Ishikawa (cell line): ENCODE measurements at regions not wholly inside any gene's neighbourhood (a gene's known extent, or its start where the extent isn't known, plus 50 kb on each side); places are given as distances from the start of the nearest gene placed in this dataset.

ENCODE experiments used
- CEBPB ChIP-seq: IDR thresholded peaks from 2 replicates; pipeline ENCODE4 v1.6.1; 2012
- CREB1 ChIP-seq: IDR thresholded peaks from 2 replicates; pipeline ENCODE4 v1.6.1; 2012; ENCODE audit warnings: low read depth
- EGR1 ChIP-seq: IDR thresholded peaks from 2 replicates; pipeline ENCODE4 v1.6.1; 2012
- EP300 ChIP-seq: IDR thresholded peaks from 2 replicates; pipeline ENCODE4 v1.6.1; 2012; ENCODE audit warnings: borderline replicate concordance
- FOXM1 ChIP-seq: IDR thresholded peaks from 2 replicates; pipeline ENCODE4 v1.6.1; 2012; ENCODE audit warnings: low read depth, borderline replicate concordance
- NFIC ChIP-seq: IDR thresholded peaks from 2 replicates; pipeline ENCODE4 v1.6.1; 2012
- RAD21 ChIP-seq: IDR thresholded peaks from 2 replicates; pipeline ENCODE4 v1.6.1; 2012; ENCODE audit warnings: low read depth
- TAF1 ChIP-seq: IDR thresholded peaks from 2 replicates; pipeline ENCODE4 v1.6.1; 2012; ENCODE audit warnings: low read depth, mild to moderate bottlenecking
- TCF12 ChIP-seq: IDR thresholded peaks from 2 replicates; pipeline ENCODE4 v1.6.1; 2012; ENCODE audit warnings: low read depth
- TEAD4 ChIP-seq: IDR thresholded peaks from 2 replicates; pipeline ENCODE4 v1.6.1; 2012
- YY1 ChIP-seq: IDR thresholded peaks from 2 replicates; pipeline ENCODE4 v1.6.1; 2012; ENCODE audit warnings: low read depth
- ZBTB7A ChIP-seq: IDR thresholded peaks from 2 replicates; pipeline ENCODE4 v1.6.1; 2012; ENCODE audit warnings: low read depth
- TF ChIP-seq, protein P1 (sequence below): IDR thresholded peaks from 2 replicates; pipeline ENCODE4 v1.6.1; 2012; ENCODE audit warnings: low read depth, mild to moderate bottlenecking
- TF ChIP-seq, protein P2 (sequence below): IDR thresholded peaks from 2 replicates; pipeline ENCODE4 v1.6.1; 2012
- TF ChIP-seq, protein P3 (sequence below): IDR thresholded peaks from 2 replicates; pipeline ENCODE4 v1.6.1; 2012

DNA sequence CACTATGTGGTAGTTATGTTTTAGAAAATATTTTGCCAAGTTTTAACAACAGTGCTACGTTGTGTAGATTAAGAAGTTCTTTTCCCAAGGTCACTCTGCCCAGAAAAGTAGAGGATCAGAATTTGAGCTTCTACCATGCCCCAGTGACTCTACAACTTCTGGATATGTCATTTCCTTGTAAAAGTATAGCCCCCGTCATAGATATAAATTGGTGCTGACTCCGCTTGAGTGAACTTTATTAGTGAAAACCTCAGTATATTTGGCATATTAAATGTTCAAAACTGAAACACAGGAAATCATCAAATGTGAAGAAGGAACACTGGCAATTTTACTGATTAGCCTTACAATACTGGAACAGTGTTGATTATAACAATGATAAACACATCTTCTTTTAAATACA, 256.7 kb upstream of the UBE2E3 start:
- TF ChIP-seq RAD21 (no peak), EP300 (peak; percentile 82), TCF12 (0 out of 2 replicates have a peak, but pooled peaks have one; percentile 36), TEAD4 (peak; percentile 44; the same call in 1 of the 2 replicates), FOXM1 (peak; percentile 71), YY1 (no peak), NFIC (peak; percentile 64)

DNA sequence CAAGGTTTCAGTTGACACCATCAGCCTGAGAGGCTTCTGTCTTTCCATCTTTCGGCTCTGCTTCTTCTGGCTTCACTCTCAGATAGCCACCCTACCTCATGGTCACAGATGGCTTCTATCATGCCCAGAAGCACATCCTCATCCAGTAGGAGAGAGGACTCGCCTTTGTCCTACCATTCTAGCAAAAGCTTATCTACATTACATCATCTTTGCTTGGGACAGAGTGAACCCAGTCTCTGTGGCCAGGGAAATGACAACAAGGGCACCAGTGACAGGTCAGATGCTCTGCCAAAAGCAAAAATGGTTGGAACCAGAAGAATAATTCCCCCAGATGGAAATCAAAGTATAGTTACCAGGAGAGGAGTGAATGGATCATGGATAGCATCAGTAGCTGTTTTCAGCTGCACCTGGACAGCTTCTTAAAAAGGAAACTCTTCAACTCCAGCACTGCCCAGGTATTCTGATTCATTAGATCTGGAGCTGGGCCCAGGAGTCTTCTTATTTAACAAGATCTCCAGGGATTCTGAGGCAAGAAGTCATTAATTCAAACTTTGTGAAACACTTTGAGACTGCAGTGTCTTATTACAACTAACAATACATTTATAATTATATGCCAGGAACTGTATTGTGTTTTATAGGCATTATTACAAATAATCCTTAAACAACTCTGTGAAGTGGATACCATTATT, 257.7 kb upstream of the UBE2E3 start:
- TF ChIP-seq, protein P1, sequence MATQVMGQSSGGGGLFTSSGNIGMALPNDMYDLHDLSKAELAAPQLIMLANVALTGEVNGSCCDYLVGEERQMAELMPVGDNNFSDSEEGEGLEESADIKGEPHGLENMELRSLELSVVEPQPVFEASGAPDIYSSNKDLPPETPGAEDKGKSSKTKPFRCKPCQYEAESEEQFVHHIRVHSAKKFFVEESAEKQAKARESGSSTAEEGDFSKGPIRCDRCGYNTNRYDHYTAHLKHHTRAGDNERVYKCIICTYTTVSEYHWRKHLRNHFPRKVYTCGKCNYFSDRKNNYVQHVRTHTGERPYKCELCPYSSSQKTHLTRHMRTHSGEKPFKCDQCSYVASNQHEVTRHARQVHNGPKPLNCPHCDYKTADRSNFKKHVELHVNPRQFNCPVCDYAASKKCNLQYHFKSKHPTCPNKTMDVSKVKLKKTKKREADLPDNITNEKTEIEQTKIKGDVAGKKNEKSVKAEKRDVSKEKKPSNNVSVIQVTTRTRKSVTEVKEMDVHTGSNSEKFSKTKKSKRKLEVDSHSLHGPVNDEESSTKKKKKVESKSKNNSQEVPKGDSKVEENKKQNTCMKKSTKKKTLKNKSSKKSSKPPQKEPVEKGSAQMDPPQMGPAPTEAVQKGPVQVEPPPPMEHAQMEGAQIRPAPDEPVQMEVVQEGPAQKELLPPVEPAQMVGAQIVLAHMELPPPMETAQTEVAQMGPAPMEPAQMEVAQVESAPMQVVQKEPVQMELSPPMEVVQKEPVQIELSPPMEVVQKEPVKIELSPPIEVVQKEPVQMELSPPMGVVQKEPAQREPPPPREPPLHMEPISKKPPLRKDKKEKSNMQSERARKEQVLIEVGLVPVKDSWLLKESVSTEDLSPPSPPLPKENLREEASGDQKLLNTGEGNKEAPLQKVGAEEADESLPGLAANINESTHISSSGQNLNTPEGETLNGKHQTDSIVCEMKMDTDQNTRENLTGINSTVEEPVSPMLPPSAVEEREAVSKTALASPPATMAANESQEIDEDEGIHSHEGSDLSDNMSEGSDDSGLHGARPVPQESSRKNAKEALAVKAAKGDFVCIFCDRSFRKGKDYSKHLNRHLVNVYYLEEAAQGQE: no peak
- TF ChIP-seq NFIC: peak; percentile 67
- no peak; the same call in 1 of the 2 replicates for TF ChIP-seq TCF12
- no peak for TF ChIP-seq EGR1
- TF ChIP-seq EP300: peak; percentile 68; the same call in 1 of the 2 replicates
- peak; percentile 61; the same call in 1 of the 2 replicates for TF ChIP-seq CEBPB
- TF ChIP-seq, protein P2, sequence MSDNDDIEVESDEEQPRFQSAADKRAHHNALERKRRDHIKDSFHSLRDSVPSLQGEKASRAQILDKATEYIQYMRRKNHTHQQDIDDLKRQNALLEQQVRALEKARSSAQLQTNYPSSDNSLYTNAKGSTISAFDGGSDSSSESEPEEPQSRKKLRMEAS: no peak
- TF ChIP-seq, protein P3, sequence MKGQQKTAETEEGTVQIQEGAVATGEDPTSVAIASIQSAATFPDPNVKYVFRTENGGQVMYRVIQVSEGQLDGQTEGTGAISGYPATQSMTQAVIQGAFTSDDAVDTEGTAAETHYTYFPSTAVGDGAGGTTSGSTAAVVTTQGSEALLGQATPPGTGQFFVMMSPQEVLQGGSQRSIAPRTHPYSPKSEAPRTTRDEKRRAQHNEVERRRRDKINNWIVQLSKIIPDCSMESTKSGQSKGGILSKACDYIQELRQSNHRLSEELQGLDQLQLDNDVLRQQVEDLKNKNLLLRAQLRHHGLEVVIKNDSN: no peak
- TF ChIP-seq CREB1: no peak
- TF ChIP-seq YY1: no peak
- 0 out of 2 replicates have a peak, but pooled peaks have one; percentile 7 for TF ChIP-seq TEAD4
- no peak for TF ChIP-seq ZBTB7A
- TF ChIP-seq FOXM1: peak; percentile 68; the same call in 1 of the 2 replicates
- TF ChIP-seq RAD21: no peak
- no peak for TF ChIP-seq TAF1

DNA sequence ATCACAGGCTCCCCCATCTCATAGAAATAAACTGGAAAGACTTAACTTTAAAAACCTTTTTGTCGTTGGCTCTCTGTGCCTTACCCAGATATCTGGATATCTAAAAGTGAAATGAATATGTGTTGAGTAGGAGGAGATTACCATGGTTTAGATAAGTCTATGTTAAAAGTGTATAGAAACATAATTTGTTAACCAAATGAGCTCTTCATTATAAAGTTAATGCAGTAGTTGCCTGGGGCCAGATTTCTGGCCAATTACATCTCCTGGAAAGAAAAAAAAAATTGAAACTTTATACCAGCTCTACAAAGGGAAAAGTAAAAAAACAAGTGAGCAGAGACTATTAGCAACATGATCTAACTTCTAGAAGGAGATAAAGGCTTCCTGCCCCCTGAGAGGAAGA, 259.6 kb upstream of the UBE2E3 start:
- no peak for TF ChIP-seq TCF12
- TF ChIP-seq TEAD4: no peak
- TF ChIP-seq TAF1: no peak
- TF ChIP-seq YY1: no peak
- no peak for TF ChIP-seq RAD21
- TF ChIP-seq, protein P2: no peak

DNA sequence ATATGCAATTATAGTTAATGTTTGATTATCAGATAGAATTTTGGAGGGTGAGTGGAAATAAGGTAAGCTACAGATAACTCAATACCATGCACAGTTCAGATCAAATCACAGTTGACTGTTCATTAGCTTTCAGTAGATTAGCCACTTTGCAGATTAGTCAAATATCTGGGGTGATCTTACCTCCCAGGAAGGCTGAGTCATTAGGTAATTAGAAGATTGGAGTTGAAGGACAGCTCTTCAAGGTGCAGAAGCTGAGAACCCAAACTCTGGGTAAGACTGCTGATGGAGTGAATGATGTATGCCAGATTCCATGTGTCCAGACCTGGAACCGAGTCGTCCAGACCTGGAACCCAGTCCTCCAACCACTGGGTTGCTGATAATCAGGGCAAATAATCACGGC, 262.8 kb upstream of the UBE2E3 start:
- no peak for TF ChIP-seq CREB1
- no peak for TF ChIP-seq NFIC
- no peak for TF ChIP-seq EGR1
- TF ChIP-seq EP300: no peak
- TF ChIP-seq ZBTB7A: no peak
- TF ChIP-seq CEBPB: no peak
- no peak for TF ChIP-seq TAF1
- TF ChIP-seq RAD21: no peak
- TF ChIP-seq YY1: no peak
- no peak for TF ChIP-seq TCF12
- TF ChIP-seq, protein P3: no peak
- TF ChIP-seq TEAD4: no peak

DNA sequence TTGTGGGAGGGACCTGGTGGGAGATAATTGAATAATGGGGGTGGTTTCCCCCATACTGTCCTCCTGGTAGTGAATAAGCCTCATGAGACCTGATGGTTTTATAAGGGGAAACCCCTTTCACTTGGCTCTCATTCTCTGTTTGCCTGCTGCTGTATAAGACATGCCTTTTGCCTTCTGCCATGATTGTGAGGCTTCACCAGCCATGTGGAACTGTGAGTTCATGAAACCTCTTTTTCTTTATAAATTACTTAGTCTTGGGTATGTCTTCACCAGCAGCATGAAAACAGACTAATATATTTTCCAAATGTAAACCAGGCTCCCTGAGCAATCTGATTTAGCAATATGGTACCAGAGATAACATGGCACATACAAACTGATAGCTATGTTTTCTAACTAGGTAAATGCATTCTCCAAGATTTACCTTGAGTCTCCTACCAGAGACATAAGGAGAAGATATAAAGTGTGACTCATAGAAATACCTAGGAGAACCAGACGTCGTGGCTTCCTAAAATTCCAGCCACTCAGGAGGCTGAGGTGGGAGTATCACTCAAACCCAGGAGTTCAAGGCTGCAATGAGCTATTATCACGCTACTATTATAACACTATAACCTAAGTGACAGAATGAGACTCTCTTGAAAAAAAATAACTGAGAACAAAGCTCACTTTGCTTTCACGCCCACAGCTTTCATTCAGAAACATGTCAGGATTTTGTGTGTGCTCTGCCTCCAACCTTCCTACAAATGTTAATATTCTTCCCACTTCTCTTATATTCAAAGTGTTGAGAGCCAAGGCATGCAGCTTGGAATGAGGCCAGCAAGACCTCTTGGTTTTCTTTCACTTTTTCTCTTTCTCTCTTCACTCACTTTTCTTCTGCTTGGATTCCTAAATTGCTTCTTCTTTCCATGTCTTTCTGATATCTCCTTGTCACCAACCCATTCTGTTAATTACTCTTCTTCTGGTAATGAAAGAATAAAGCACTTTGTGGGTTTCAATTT, 263.9 kb upstream of the UBE2E3 start:
- TF ChIP-seq TEAD4 (no peak), TCF12 (no peak), NFIC (0 out of 2 replicates have a peak, but pooled peaks have one; percentile 14), CREB1 (no peak), EGR1 (no peak), YY1 (no peak), CEBPB (no peak)
- TF ChIP-seq, protein P3: no peak

DNA sequence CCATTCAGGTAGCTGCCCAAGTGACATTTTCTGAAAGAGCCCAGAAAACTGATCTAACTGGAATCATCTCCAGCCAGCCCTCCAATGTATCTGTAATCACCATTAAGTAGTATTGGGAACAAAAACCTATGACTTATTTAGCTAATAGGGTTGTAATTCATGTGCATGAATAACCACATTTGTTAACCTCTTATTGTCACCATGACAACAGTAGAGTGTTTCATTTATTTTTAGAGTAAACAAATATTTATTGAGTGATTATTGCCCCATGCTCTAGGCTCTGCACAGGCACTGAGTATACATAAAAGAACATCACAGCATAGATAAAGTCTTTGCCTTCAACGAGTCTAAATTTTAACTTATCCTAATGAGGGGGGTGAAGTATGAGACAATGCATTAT, 265.4 kb upstream of the UBE2E3 start:
- TF ChIP-seq NFIC (no peak), CREB1 (no peak), RAD21 (no peak), FOXM1 (no peak), CEBPB (no peak), ZBTB7A (no peak), TCF12 (no peak), EGR1 (no peak)
- TF ChIP-seq, protein P3: no peak
- TF ChIP-seq, protein P1: no peak
- TF ChIP-seq, protein P2: no peak
